Thyroid gland (tissue), 4 donors: ENCODE measurements at regions not wholly inside any gene's neighbourhood (a gene's known extent, or its start where the extent isn't known, plus 50 kb on each side); places are given as distances from the start of the nearest gene placed in this dataset.

ENCODE experiments used
- POLR2A ChIP-seq, 2 donors: fragments of 450-650 bp; IDR thresholded peaks; one replicate each; pipeline ENCODE4 v1.6.1; 2017; ENCODE audit warnings: antibody characterized with exemption in 2 of 2, mild to moderate bottlenecking in 2 of 2, moderate library complexity in 1 of 2
- TF ChIP-seq, protein P1 (sequence below), 6 experiments: fragments of 200-600 bp in 3 of 6; fragments of 450-650 bp in 3 of 6; sonication (generic) in 3 of 6; IDR thresholded peaks; one replicate each; pipeline ENCODE4 v1.5.1; 2016 to 2019; ENCODE audit warnings: antibody characterized with exemption in 6 of 6, mild to moderate bottlenecking in 2 of 6, inconsistent platforms in 1 of 6, moderate library complexity in 1 of 6

DNA sequence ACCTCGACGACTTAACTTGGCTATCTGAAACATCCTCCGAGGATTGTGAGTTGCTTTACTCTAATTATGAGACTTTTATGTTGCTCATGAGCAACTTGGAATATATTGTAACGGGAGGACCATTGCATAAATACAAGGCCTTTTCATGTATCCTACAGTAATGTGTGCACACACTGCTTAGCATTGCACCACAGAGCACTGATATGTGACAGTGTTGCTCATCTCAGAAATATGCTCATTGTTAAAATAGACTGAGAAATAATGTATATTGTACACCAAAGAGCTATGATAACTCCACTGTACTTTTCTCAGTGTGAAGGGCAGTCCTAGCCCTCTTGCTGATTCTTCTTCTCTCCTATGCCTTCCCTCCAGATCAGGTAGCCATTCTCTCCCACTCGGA lies 102.8 kb upstream of the CDK13 start:
- no peak for TF ChIP-seq POLR2A (IDR thresholded peaks at IDR 0.05)
- TF ChIP-seq, protein P1, sequence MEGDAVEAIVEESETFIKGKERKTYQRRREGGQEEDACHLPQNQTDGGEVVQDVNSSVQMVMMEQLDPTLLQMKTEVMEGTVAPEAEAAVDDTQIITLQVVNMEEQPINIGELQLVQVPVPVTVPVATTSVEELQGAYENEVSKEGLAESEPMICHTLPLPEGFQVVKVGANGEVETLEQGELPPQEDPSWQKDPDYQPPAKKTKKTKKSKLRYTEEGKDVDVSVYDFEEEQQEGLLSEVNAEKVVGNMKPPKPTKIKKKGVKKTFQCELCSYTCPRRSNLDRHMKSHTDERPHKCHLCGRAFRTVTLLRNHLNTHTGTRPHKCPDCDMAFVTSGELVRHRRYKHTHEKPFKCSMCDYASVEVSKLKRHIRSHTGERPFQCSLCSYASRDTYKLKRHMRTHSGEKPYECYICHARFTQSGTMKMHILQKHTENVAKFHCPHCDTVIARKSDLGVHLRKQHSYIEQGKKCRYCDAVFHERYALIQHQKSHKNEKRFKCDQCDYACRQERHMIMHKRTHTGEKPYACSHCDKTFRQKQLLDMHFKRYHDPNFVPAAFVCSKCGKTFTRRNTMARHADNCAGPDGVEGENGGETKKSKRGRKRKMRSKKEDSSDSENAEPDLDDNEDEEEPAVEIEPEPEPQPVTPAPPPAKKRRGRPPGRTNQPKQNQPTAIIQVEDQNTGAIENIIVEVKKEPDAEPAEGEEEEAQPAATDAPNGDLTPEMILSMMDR (IDR thresholded peaks at IDR 0.05) = no peak
